ENCODE measurements at regions not wholly inside any gene's neighbourhood (a gene's known extent, or its start where the extent isn't known, plus 50 kb on each side); places are given as distances from the start of the nearest gene placed in this dataset.
"Not testable (repeated sequence)": the region's sequence is repeated elsewhere in the genome, so short reads cannot be mapped to it uniquely, and the experiment has no call there.

DNA sequence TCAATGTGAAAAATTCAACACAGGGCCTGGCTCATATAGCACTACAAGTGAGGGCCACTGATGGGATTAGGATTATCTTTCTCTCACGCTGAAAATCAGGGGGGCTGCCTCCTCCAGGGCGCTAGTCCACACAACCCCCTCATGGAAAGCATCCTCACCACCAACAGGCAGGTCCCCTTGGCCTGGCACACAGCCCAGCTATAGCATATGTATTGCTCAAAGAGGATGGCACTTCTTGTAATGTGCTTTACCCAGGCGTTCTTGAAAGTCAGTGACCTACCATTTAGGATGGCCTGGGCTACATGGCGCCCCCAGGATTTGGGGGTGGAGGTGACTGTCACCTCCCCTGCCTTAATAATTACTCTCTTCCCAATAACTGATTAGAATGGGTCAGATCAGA is 71.0 kb upstream of the LSM6 start:
- no peak for DNase-seq (ENCODE audit: low read depth in 1 of 2, low spot score in 1 of 2)
- no peak overlapping the region for H3K4me3 ChIP-seq
- H3K4me1 ChIP-seq: no peaks in the 10 kb centered on the region
- H3K4me2 ChIP-seq: no peak overlapping the region
- ChIA-PET CTCF (interaction anchor here (1.0 kb wide), 1 partner anchor 11 kb away, joined by 3 read pairs; no protein-coding TSS in a partner anchor), POLR2A (no interaction called here)
- ATAC-seq: no peak
- H3K27ac ChIP-seq: no peak overlapping the region
- no peak for FAIRE-seq
- no peak for TF ChIP-seq NR3C1 (IDR thresholded peaks at IDR 0.05)
- TF ChIP-seq SREBF2 (IDR thresholded peaks at IDR 0.05): no peak
- TF ChIP-seq NPAS2 (CRISPR knock-in tag; IDR thresholded peaks at IDR 0.05; ENCODE audit: borderline replicate concordance): no peak
- TF ChIP-seq ZFP36 (IDR thresholded peaks at IDR 0.05; ENCODE audit: borderline replicate concordance, partially characterized antibody): no peak
- TF ChIP-seq, protein P1, sequence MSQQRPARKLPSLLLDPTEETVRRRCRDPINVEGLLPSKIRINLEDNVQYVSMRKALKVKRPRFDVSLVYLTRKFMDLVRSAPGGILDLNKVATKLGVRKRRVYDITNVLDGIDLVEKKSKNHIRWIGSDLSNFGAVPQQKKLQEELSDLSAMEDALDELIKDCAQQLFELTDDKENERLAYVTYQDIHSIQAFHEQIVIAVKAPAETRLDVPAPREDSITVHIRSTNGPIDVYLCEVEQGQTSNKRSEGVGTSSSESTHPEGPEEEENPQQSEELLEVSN (IDR thresholded peaks at IDR 0.05; ENCODE audit: borderline replicate concordance, low read depth): no peak
- H3K9me3 ChIP-seq: no peaks in the 10 kb centered on the region
- 13% methylated on average over 2 of the region's 4 CpGs for WGBS (ENCODE audit: missing lambda C conversion rate)

DNA sequence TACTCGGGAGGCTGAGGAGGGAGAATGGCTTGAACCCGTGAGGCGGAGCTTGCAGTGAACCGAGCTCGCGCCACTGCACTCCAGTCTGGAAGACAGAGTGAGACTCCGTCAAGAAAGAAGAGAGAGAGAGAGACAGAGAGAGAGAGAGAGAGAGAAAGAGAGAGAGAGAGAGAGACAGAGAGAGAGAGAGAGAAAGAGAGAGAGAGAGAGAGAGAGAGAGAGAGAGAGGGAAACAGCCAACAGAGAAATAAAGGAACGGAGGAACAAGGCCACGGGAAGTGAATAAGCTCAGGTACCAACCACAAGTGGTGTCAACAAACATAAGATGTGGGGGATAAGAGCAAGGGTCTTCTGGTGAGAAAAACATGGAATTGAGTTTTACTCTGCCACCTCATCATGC is 71.5 kb upstream of the LSM6 start:
- POLR2A ChIA-PET; FAIRE-seq; H3K4me3 ChIP-seq; H3K9me3 ChIP-seq; H3K27ac ChIP-seq; ATAC-seq; DNase-seq (ENCODE audit: low read depth in 1 of 2, low spot score in 1 of 2); H3K4me1 ChIP-seq; H3K4me2 ChIP-seq: not testable (repeated sequence)
- WGBS (ENCODE audit: missing lambda C conversion rate): 76% methylated on average over 9 of the region's 9 CpGs
- CTCF ChIA-PET: interaction anchor here (1.0 kb wide), 1 partner anchor 10 kb away, joined by 3 read pairs; no protein-coding TSS in a partner anchor

DNA sequence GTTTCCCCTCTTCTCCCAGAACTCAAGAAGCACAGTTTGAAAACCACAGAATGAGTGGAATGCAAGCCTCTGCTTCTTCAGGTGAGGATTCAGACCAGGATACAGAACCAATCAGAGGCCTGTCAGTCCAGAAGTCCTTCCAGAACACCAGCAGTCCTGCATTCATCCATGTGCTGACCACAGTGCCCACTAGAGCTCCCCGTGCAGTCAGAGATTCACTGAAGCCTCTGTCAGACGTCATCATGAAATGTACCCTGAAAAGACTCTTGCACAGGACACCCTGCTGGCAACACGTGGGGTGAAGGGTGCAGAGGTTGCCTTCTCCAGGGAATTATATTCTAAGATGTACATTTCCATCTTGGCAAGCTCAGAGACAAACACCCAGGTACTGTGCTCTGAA is 75.9 kb upstream of the LSM6 start:
- Histone ChIP-seq H3K4me1 (no peaks in the 10 kb centered on the region), H3K4me2 (no peak overlapping the region), H3K27ac (no peak overlapping the region), H3K4me3 (no peak overlapping the region), H3K9me3 (no peaks in the 10 kb centered on the region)
- CTCF ChIA-PET: interaction anchor here (0.6 to 1.0 kb wide), 2 partner anchors 10 to 1859 kb away, joined by 3 read pairs; no protein-coding TSS in a partner anchor
- no peak for DNase-seq (ENCODE audit: low read depth in 1 of 2, low spot score in 1 of 2)
- no peak for ATAC-seq
- FAIRE-seq: no peak
- TF ChIP-seq, protein P2, sequence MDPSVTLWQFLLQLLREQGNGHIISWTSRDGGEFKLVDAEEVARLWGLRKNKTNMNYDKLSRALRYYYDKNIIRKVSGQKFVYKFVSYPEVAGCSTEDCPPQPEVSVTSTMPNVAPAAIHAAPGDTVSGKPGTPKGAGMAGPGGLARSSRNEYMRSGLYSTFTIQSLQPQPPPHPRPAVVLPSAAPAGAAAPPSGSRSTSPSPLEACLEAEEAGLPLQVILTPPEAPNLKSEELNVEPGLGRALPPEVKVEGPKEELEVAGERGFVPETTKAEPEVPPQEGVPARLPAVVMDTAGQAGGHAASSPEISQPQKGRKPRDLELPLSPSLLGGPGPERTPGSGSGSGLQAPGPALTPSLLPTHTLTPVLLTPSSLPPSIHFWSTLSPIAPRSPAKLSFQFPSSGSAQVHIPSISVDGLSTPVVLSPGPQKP (IDR thresholded peaks at IDR 0.05; ENCODE audit: low read depth, low read length): no peak
- TF ChIP-seq TP53 (CRISPR knock-in tag; IDR thresholded peaks at IDR 0.05) (no peak), NR3C1 (IDR thresholded peaks at IDR 0.05) (no peak), ESRRA (IDR thresholded peaks at IDR 0.05; ENCODE audit: borderline replicate concordance, low read length) (no peak), ZSCAN20 (CRISPR knock-in tag; IDR thresholded peaks at IDR 0.05) (no peak), CEBPB (IDR thresholded peaks at IDR 0.05) (no peak), HEYL (CRISPR knock-in tag; IDR thresholded peaks at IDR 0.05) (no peak), MAZ (IDR thresholded peaks at IDR 0.05; ENCODE audit: borderline replicate concordance, low read depth, low read length) (no peak), FOXS1 (CRISPR knock-in tag; IDR thresholded peaks at IDR 0.05) (no peak), FOSB (CRISPR knock-in tag; IDR thresholded peaks at IDR 0.05) (no peak), RAD21 (conservative IDR thresholded peaks at IDR 0.05 in 1 of 2, IDR thresholded peaks at IDR 0.05 in 1 of 2) (no peak), RFX5 (IDR thresholded peaks at IDR 0.05) (no peak)
- TF ChIP-seq, protein P3, sequence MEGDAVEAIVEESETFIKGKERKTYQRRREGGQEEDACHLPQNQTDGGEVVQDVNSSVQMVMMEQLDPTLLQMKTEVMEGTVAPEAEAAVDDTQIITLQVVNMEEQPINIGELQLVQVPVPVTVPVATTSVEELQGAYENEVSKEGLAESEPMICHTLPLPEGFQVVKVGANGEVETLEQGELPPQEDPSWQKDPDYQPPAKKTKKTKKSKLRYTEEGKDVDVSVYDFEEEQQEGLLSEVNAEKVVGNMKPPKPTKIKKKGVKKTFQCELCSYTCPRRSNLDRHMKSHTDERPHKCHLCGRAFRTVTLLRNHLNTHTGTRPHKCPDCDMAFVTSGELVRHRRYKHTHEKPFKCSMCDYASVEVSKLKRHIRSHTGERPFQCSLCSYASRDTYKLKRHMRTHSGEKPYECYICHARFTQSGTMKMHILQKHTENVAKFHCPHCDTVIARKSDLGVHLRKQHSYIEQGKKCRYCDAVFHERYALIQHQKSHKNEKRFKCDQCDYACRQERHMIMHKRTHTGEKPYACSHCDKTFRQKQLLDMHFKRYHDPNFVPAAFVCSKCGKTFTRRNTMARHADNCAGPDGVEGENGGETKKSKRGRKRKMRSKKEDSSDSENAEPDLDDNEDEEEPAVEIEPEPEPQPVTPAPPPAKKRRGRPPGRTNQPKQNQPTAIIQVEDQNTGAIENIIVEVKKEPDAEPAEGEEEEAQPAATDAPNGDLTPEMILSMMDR (IDR thresholded peaks at IDR 0.05): no peak
- TF ChIP-seq, protein P4, sequence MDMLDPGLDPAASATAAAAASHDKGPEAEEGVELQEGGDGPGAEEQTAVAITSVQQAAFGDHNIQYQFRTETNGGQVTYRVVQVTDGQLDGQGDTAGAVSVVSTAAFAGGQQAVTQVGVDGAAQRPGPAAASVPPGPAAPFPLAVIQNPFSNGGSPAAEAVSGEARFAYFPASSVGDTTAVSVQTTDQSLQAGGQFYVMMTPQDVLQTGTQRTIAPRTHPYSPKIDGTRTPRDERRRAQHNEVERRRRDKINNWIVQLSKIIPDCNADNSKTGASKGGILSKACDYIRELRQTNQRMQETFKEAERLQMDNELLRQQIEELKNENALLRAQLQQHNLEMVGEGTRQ (IDR thresholded peaks at IDR 0.05): no peak
- TF ChIP-seq, protein P5, sequence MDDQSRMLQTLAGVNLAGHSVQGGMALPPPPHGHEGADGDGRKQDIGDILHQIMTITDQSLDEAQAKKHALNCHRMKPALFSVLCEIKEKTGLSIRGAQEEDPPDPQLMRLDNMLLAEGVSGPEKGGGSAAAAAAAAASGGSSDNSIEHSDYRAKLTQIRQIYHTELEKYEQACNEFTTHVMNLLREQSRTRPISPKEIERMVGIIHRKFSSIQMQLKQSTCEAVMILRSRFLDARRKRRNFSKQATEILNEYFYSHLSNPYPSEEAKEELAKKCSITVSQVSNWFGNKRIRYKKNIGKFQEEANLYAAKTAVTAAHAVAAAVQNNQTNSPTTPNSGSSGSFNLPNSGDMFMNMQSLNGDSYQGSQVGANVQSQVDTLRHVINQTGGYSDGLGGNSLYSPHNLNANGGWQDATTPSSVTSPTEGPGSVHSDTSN (IDR thresholded peaks at IDR 0.05): no peak
- TF ChIP-seq, protein P6, sequence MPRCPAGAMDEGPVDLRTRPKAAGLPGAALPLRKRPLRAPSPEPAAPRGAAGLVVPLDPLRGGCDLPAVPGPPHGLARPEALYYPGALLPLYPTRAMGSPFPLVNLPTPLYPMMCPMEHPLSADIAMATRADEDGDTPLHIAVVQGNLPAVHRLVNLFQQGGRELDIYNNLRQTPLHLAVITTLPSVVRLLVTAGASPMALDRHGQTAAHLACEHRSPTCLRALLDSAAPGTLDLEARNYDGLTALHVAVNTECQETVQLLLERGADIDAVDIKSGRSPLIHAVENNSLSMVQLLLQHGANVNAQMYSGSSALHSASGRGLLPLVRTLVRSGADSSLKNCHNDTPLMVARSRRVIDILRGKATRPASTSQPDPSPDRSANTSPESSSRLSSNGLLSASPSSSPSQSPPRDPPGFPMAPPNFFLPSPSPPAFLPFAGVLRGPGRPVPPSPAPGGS (IDR thresholded peaks at IDR 0.05): no peak
- no CpG with 5 or more reads among the region's 3 CpGs for WGBS (ENCODE audit: missing lambda C conversion rate)
- POLR2A ChIA-PET: no interaction called here

Data from A549 (cell line).